DMS114 treated with DMSO at 0.1 percent for 48 hours (cell line): ENCODE measurements at regions not wholly inside any gene's neighbourhood (a gene's known extent, or its start where the extent isn't known, plus 50 kb on each side); places are given as distances from the start of the nearest gene placed in this dataset.
A peak's percentile ranks its signal among the peaks of the same experiment; 100 is the strongest.

Experiments used
- DNase-seq: peaks from one replicate; lab custom pipeline; 2025; ENCODE audit not compliant: unreplicated experiment; lab: John Stamatoyannopoulos, UW

- no peak for DNase-seq
These were observed 200.0 kb downstream of the TSN start for GRCh38 chr2:121955426-121955825.

- no peak for DNase-seq
These were observed 200.4 kb downstream of the TSN start for GRCh38 chr2:121955872-121956271.

DNA sequence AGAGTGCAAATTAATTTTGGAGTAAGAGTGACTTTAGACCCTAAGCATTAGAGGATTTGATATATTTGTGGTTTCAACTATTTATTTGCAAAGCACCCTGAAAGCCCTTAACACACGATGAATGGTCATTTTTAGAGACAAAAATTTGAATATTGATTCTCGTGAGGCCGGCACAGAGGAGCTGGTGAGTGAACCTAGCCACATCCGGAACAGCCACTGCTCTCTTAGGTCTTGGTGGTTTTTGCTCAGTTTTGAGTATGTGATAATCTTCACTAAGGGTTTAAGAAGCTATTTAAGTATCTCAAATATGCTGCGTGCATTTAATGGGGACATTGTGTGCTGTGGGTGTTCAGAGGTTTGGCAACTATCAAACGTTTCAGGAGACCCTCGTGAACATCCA, 204.8 kb downstream of the TSN start:
- no peak for DNase-seq

- no peak for DNase-seq
These were observed 206.3 kb downstream of the TSN start for GRCh38 chr2:121961761-121962160.

GRCh38 chr2:121965661-121966060, 210.2 kb downstream of the TSN start:
- no peak for DNase-seq

GRCh38 chr2:121966663-121967062, 211.2 kb downstream of the TSN start:
- no peak for DNase-seq

- DNase-seq = no peak
These were observed 213.7 kb downstream of the TSN start for GRCh38 chr2:121969166-121969565.

GRCh38 chr2:121969766-121970639, 214.6 kb downstream of the TSN start:
- no peak for DNase-seq

GRCh38 chr2:121972203-121972602, 216.8 kb downstream of the TSN start:
- DNase-seq = no peak

DNA sequence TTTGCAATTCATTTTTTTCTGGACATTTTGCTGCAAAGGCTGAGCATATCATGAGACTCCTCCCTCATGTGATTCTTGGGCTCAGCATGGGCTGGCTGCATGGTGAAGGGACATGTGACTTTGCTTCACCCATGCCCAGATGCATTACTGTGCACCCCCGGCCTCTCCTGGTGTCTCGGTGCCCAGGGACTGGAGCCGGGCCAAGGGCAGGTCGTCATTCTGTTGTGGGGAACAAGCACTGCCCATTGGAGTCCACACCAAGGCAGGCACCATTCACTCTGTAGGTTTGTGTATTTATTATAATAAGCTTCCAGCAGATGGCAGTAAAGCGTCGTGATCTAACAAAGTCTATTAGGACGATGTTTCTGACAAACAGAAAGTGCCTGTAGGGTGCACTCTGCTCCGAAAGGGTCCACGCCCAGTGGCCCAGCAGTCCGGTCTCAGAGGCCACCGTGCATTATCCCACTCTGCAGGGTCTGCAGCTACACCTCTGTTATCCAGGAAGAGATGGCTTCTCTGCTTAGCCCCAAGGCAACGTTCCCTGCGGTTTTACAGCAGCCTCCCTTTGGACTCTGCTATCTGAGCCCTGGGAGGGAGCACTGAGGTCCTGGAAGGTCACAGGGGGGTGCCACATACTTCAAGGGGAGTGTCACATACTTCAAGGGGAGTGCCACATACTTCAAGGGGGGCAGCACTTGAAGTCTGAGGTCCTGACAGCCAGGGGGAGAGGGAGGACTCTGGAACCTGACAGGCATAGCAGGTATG, 219.6 kb downstream of the TSN start:
- DNase-seq = peak; percentile 40

DNA sequence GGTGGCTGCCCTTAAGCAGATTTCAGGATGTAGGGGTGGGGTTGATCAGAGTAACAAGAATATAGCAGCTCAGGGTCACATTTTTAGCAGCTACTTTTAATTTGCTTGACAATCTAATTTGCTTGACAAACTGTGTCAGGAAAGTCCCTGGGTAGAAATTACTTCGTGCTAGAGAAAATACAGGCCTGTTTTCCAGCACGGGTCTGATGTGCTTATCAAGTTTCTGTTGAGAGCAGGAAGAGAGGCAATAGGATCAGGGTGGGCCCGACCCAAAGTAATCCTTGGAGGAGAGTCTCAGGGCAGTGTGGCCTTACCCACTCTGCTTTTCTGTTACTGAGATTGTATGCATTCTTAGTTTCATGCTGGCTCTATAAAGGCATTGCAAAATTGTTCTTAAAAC, 221.5 kb downstream of the TSN start:
- DNase-seq = no peak

DNA sequence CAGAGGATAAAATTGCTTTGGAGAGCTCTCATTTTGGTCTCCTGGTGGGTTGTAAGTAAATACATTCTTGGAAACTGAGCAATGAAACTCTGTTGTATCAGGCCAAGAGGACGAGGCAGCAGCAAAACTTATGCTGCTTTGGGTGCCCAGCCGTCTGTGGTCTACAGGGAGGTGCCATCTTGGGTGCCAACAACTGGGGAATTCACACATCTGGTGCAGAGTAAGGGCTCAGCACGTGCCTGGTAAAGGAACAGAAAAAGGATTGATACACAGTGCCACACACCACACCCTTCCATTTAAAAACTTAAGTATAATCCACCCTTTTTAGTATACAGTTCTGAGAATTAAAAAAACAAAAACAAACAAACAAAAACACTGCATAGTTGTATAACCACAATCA, 221.9 kb downstream of the TSN start:
- DNase-seq = no peak

DNA sequence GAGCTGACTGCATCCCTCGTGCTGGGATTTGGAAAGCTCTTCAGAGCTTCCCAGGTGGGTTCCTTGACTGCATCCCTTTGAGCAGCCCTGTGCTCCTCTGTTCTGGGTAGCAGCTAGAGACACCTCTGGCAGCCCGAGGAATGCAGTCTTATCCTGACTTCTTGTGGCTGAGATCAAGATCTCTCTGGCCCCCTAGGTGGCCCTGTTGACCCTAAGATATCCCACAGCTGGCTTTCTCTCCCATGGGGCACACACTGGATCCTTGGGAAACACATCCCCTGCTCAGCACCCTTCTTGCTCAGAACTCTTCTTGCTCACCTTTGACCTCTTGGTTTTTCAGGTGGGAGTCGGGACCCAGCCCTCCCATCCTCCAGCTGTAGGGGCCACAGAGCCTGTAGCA, 237.2 kb downstream of the TSN start:
- no peak for DNase-seq

GRCh38 chr2:121993682-121994081, 238.2 kb downstream of the TSN start:
- no peak for DNase-seq

DNA sequence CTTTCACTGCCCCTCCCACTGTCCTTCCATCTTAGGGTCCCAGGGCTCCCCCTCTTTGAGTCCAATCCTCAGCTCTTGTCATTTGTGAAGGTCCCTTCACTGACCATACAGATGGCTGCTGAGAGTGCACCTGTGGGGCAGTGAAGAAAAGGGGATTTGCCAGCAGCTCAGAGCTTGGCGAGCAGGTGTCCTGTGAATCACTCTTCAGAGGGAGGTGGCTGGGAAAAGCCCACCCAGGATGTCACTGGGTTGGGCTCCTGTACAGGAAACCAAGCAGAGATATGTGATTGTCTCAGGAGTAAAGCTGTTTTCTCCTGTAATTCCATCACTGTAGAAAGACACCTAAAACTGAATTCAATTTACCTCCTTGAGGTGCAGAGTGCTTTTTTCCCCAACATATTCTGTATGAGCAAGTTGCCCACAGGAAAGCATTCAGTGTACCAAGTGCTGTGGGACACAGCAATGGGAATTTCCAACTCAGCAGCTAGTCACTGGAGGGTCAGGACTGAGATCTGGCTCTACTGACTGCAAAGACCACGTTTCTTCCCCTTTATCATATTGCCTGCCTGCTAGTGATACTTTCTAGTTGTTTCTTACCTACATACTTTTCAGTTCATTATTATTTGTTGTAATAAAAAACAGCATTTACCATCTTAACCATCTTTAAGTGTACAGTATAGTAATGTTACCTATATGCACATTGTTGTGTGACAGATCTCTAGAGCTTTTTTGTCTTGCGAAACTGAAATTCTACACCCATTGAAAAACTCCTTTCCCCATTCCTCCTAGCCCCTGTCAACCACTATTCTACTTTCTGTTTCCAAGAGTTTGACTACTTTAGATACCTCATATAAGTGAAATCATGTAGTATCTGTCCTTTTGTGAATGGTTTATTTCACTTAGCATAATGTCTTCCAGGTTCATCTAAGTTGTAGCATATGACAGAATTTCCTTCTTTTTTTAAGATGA, 239.1 kb downstream of the TSN start:
- no peak for DNase-seq

DNA sequence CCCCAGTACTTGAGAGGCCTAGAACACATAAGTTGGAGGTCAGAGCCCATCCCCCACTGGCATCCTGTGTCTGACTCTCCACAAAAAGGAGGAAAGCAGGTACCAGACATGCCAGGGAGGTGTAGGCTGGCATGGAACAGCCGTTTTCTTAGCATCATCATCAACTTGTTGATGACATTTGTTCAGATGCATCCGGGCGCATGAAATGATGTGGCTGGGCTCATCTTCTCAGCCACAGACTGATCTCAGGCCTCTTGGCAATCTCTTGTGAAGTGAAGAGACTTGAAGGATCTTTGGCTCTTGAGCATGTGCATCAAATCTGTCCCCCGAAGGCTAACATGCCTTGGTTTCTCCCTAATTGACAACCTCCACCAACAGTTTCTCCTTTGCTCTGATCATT, 243.3 kb downstream of the TSN start:
- no peak for DNase-seq

DNA sequence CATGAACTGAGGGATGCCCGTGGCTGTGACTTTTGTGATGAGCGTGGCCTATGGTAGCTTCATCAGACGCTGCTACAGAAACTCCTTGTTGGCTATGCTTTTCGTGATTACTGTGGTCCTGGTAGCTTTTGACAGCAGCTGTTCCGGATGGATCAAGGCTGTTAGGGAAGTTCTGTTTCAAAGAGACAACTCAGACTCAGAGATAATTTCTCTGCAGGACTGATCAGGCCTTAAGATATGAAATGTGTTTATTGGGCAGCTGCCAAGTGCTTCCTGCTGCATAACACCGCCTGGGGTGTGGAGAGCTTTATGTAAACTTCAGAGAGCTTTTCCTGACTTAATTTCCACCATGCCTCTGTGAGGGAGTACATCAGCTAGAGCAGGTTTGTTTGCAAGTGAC, 243.8 kb downstream of the TSN start:
- DNase-seq = no peak

DNA sequence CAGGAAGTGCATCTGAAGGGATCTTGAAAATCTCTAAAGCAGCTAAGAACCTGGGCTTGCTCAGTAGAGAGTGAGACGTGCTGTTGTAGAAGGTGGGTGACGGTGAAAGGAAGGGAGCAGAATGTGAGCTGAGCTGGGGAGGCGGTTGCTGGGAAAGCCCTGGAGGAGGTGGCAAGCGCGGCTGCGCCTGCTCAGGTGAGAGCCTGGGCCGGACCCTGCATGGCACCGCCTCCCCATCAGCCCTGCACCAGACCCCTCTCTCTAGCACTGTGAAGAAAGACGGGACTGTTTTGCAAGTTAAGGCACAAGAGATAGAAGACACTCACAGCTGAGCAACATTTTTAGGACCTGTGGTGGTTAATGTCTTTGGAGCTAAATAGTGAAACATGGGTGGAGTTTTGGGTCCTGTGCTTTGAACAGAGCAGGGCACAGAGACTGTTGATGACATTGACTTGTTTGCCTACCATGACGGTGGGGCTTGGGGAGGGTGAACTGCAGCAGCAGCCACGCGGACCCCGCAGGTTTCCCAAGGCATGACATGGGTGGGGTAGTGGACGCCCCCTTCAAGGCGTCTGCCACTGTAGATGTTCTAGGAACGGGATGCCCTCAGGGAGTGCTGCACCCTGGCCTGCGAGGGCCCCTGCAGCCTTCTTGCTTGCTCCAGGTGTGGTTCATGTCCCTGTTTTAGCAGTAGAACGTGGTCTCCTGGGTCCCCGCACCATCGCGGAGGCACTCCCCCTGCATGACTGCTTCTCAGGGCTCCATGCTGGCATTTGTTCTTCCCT, 245.3 kb downstream of the TSN start:
- DNase-seq = no peak

GRCh38 chr2:122001441-122001874, 246.0 kb downstream of the TSN start:
- DNase-seq = no peak

- no peak for DNase-seq
These were observed 247.9 kb downstream of the TSN start for GRCh38 chr2:122003196-122003940.
